GM23338 (cell line): ENCODE measurements at regions not wholly inside any gene's neighbourhood (a gene's known extent, or its start where the extent isn't known, plus 50 kb on each side); places are given as distances from the start of the nearest gene placed in this dataset.

Experiments used
- CREB1 ChIP-seq: fragments of 250-450 bp; sonication (Bioruptor Pico); IDR thresholded peaks from 2 replicates; pipeline ENCODE4 v1.5.0; 2020; ENCODE audit warnings: low read depth, mild to moderate bottlenecking, moderate library complexity
- EZH2 ChIP-seq: fragments of 200-600 bp; sonication (generic); IDR thresholded peaks from one replicate; pipeline ENCODE4 v1.8.0; 2017; ENCODE audit warnings: antibody characterized with exemption, mild to moderate bottlenecking, low read depth; ENCODE audit not compliant: unreplicated experiment
- EZH2phosphoT487 ChIP-seq: fragments of 200-600 bp; sonication (generic); IDR thresholded peaks from one replicate; pipeline ENCODE4 v1.8.1; 2018; ENCODE audit warnings: antibody characterized with exemption; ENCODE audit not compliant: unreplicated experiment
- POLR2AphosphoS5 ChIP-seq: IDR thresholded peaks from 2 replicates; pipeline ENCODE4 v1.6.1; 2016; ENCODE audit warnings: antibody characterized with exemption, low read depth
- TF ChIP-seq, protein P1 (sequence below), 2 experiments: fragments of 200-600 bp in 1 of 2; sonication (generic) in 1 of 2; conservative IDR thresholded peaks; 2 replicates each; pipeline versions ENCODE4 v1.5.1 to v1.6.1; 2016 to 2017; ENCODE audit warnings: antibody characterized with exemption in 2 of 2, low read depth in 2 of 2, mild to moderate bottlenecking in 2 of 2, moderate library complexity in 1 of 2
- TF ChIP-seq, protein P2 (sequence below): IDR thresholded peaks from one replicate; pipeline ENCODE4 v1.6.1; 2018; ENCODE audit warnings: antibody characterized with exemption; ENCODE audit not compliant: unreplicated experiment

DNA sequence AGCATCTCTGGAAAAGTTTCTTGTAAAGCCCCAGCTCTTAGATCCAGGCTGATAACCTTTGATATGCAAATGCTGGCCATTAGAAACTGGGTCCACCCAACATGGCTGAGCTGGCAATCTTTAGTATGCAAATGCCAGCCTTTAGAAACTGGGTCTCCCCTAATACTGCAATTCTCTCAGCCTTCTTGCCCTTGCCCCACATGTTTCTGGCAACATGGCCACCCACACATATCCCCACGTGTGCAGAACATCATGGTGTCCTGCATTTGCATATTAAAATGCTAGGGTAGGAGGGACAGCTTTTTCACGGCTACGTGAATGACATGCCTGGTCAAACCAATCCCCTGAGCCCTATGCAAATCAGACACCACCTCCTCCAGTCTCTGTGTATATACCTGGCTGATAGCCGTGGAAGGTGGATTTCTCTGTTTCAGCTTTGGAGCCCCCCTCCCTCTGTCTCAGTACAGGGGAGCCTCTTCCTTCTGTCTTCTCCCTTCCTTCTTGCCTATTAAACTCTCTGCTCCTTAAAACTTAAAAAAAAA is 344.0 kb upstream of the NWD2 start:
- TF ChIP-seq CREB1 (no peak), POLR2AphosphoS5 (no peak), EZH2 (no peak), EZH2phosphoT487 (no peak)
- TF ChIP-seq, protein P1, sequence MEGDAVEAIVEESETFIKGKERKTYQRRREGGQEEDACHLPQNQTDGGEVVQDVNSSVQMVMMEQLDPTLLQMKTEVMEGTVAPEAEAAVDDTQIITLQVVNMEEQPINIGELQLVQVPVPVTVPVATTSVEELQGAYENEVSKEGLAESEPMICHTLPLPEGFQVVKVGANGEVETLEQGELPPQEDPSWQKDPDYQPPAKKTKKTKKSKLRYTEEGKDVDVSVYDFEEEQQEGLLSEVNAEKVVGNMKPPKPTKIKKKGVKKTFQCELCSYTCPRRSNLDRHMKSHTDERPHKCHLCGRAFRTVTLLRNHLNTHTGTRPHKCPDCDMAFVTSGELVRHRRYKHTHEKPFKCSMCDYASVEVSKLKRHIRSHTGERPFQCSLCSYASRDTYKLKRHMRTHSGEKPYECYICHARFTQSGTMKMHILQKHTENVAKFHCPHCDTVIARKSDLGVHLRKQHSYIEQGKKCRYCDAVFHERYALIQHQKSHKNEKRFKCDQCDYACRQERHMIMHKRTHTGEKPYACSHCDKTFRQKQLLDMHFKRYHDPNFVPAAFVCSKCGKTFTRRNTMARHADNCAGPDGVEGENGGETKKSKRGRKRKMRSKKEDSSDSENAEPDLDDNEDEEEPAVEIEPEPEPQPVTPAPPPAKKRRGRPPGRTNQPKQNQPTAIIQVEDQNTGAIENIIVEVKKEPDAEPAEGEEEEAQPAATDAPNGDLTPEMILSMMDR (conservative IDR thresholded peaks at IDR 0.05; ENCODE audit: low read depth in 2 of 2), result no peak
- TF ChIP-seq, protein P2, sequence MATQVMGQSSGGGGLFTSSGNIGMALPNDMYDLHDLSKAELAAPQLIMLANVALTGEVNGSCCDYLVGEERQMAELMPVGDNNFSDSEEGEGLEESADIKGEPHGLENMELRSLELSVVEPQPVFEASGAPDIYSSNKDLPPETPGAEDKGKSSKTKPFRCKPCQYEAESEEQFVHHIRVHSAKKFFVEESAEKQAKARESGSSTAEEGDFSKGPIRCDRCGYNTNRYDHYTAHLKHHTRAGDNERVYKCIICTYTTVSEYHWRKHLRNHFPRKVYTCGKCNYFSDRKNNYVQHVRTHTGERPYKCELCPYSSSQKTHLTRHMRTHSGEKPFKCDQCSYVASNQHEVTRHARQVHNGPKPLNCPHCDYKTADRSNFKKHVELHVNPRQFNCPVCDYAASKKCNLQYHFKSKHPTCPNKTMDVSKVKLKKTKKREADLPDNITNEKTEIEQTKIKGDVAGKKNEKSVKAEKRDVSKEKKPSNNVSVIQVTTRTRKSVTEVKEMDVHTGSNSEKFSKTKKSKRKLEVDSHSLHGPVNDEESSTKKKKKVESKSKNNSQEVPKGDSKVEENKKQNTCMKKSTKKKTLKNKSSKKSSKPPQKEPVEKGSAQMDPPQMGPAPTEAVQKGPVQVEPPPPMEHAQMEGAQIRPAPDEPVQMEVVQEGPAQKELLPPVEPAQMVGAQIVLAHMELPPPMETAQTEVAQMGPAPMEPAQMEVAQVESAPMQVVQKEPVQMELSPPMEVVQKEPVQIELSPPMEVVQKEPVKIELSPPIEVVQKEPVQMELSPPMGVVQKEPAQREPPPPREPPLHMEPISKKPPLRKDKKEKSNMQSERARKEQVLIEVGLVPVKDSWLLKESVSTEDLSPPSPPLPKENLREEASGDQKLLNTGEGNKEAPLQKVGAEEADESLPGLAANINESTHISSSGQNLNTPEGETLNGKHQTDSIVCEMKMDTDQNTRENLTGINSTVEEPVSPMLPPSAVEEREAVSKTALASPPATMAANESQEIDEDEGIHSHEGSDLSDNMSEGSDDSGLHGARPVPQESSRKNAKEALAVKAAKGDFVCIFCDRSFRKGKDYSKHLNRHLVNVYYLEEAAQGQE, result no peak
